GM19467 (cell line): ENCODE measurements at regions not wholly inside any gene's neighbourhood (a gene's known extent, or its start where the extent isn't known, plus 50 kb on each side); places are given as distances from the start of the nearest gene placed in this dataset.

Source experiments
- ATAC-seq: cut with Tn5 transposase; IDR thresholded peaks from one replicate; pipeline ENCODE4 v1.9.1; 2021; ENCODE audit warnings: mild to moderate bottlenecking, moderate library complexity; ENCODE audit not compliant: unreplicated experiment

GRCh38 chr4:100742045-100742444 is 224.2 kb upstream of the EMCN start:
- ATAC-seq: no peak

- no peak for ATAC-seq
These were observed 221.6 kb upstream of the EMCN start for GRCh38 chr4:100739426-100739825.

GRCh38 chr4:100738196-100739165 is 220.7 kb upstream of the EMCN start:
- ATAC-seq: no peak

GRCh38 chr4:100736641-100737451 is 219.0 kb upstream of the EMCN start:
- ATAC-seq: no peak

GRCh38 chr4:100728861-100729260 is 211.0 kb upstream of the EMCN start:
- ATAC-seq: no peak

- ATAC-seq: no peak
These were observed 205.1 kb upstream of the EMCN start for GRCh38 chr4:100722866-100723459.

GRCh38 chr4:100722133-100722532 is 204.3 kb upstream of the EMCN start:
- ATAC-seq: no peak

- no peak for ATAC-seq
These were observed 203.7 kb upstream of the EMCN start for GRCh38 chr4:100721490-100721889.

- ATAC-seq: no peak
These were observed 203.3 kb upstream of the EMCN start for GRCh38 chr4:100721077-100721476.

- no peak for ATAC-seq
These were observed 198.6 kb upstream of the EMCN start for GRCh38 chr4:100716416-100716815.

GRCh38 chr4:100708776-100709175 is 191.0 kb upstream of the EMCN start:
- ATAC-seq: no peak

- ATAC-seq: no peak
These were observed 190.0 kb upstream of the EMCN start for GRCh38 chr4:100707786-100708185.

GRCh38 chr4:100696531-100696930 is 178.7 kb upstream of the EMCN start:
- ATAC-seq: no peak

- ATAC-seq: no peak
These were observed 178.0 kb upstream of the EMCN start for GRCh38 chr4:100695871-100696270.

GRCh38 chr4:100695039-100695654 is 177.3 kb upstream of the EMCN start:
- ATAC-seq: no peak

- no peak for ATAC-seq
These were observed 176.6 kb upstream of the EMCN start for GRCh38 chr4:100694467-100694866.

- no peak for ATAC-seq
These were observed 173.0 kb upstream of the EMCN start for GRCh38 chr4:100690812-100691211.

- ATAC-seq: no peak
These were observed 170.5 kb upstream of the EMCN start for GRCh38 chr4:100688368-100688767.

GRCh38 chr4:100682477-100683218 is 164.8 kb upstream of the EMCN start:
- no peak for ATAC-seq

- ATAC-seq: no peak
These were observed 163.5 kb upstream of the EMCN start for GRCh38 chr4:100681289-100681688.
